ENCODE measurements at regions not wholly inside any gene's neighbourhood (a gene's known extent, or its start where the extent isn't known, plus 50 kb on each side); places are given as distances from the start of the nearest gene placed in this dataset.

- no peak for DNase-seq (ENCODE audit: low spot score)
- H3K9me3 ChIP-seq = no peaks in the 10 kb centered on the region
Observed at GRCh38 chr9:16071400-16071799, 518.6 kb downstream of the CCDC171 start.

GRCh38 chr9:16074963-16075362, 522.1 kb downstream of the CCDC171 start:
- no peak for DNase-seq (ENCODE audit: low spot score)
- no peaks in the 10 kb centered on the region for H3K9me3 ChIP-seq
- H3K4me3 ChIP-seq = no peak overlapping the region
- H3K36me3 ChIP-seq = no peaks in the 10 kb centered on the region
- H3K4me1 ChIP-seq = no peaks in the 10 kb centered on the region
- TF ChIP-seq CTCF (IDR thresholded peaks at IDR 0.05) = no peak
- H3K27me3 ChIP-seq = no peaks in the 10 kb centered on the region
- no peak overlapping the region for H3K27ac ChIP-seq

More at GRCh38 chr9:16071400-16071799, 518.6 kb downstream of the CCDC171 start:
- H3K4me1 ChIP-seq = no peaks in the 10 kb centered on the region
- H3K27ac ChIP-seq = no peak overlapping the region
- H3K27me3 ChIP-seq = no peaks in the 10 kb centered on the region
- no peak overlapping the region for H3K4me3 ChIP-seq
- no peaks in the 10 kb centered on the region for H3K36me3 ChIP-seq
- no peak for TF ChIP-seq CTCF (IDR thresholded peaks at IDR 0.05)

- H3K4me1 ChIP-seq = no peaks in the 10 kb centered on the region
- DNase-seq (ENCODE audit: low spot score) = no peak
- no peak for TF ChIP-seq CTCF (IDR thresholded peaks at IDR 0.05)
- no peak overlapping the region for H3K27ac ChIP-seq
- H3K9me3 ChIP-seq = no peaks in the 10 kb centered on the region
- H3K36me3 ChIP-seq = no peaks in the 10 kb centered on the region
- no peak overlapping the region for H3K4me3 ChIP-seq
- H3K27me3 ChIP-seq = no peaks in the 10 kb centered on the region
Observed at GRCh38 chr9:16075696-16076095, 522.9 kb downstream of the CCDC171 start.

GRCh38 chr9:16076511-16076910, 523.7 kb downstream of the CCDC171 start:
- no peak for TF ChIP-seq CTCF (IDR thresholded peaks at IDR 0.05)
- Histone ChIP-seq H3K27me3 (no peaks in the 10 kb centered on the region), H3K27ac (no peak overlapping the region)

GRCh38 chr9:16082796-16083195, 530.0 kb downstream of the CCDC171 start:
- Histone ChIP-seq H3K9me3 (no peaks in the 10 kb centered on the region), H3K27me3 (no peaks in the 10 kb centered on the region), H3K4me1 (no peaks in the 10 kb centered on the region), H3K4me3 (no peak overlapping the region), H3K36me3 (no peaks in the 10 kb centered on the region), H3K27ac (no peak overlapping the region)
- DNase-seq (ENCODE audit: low spot score) = no peak
- TF ChIP-seq CTCF (IDR thresholded peaks at IDR 0.05) = no peak

More at GRCh38 chr9:16076511-16076910, 523.7 kb downstream of the CCDC171 start:
- H3K4me3 ChIP-seq = no peak overlapping the region
- DNase-seq (ENCODE audit: low spot score) = no peak
- H3K4me1 ChIP-seq = no peaks in the 10 kb centered on the region
- no peaks in the 10 kb centered on the region for H3K36me3 ChIP-seq
- no peaks in the 10 kb centered on the region for H3K9me3 ChIP-seq

- Histone ChIP-seq H3K4me1 (no peaks in the 10 kb centered on the region), H3K27me3 (no peaks in the 10 kb centered on the region), H3K36me3 (no peaks in the 10 kb centered on the region), H3K4me3 (no peak overlapping the region), H3K27ac (no peak overlapping the region), H3K9me3 (no peaks in the 10 kb centered on the region)
- no peak for DNase-seq (ENCODE audit: low spot score)
- no peak for TF ChIP-seq CTCF (IDR thresholded peaks at IDR 0.05)
Observed at GRCh38 chr9:16085167-16085726, 532.4 kb downstream of the CCDC171 start.

Measured in right atrium auricular region (tissue), 2 donors.